HG02973 (cell line): ENCODE measurements at regions not wholly inside any gene's neighbourhood (a gene's known extent, or its start where the extent isn't known, plus 50 kb on each side); places are given as distances from the start of the nearest gene placed in this dataset.

Experiments
- ATAC-seq: cut with Tn5 transposase; IDR thresholded peaks from one replicate; pipeline ENCODE4 v1.9.1; 2021; ENCODE audit warnings: moderate library complexity; ENCODE audit not compliant: unreplicated experiment

DNA sequence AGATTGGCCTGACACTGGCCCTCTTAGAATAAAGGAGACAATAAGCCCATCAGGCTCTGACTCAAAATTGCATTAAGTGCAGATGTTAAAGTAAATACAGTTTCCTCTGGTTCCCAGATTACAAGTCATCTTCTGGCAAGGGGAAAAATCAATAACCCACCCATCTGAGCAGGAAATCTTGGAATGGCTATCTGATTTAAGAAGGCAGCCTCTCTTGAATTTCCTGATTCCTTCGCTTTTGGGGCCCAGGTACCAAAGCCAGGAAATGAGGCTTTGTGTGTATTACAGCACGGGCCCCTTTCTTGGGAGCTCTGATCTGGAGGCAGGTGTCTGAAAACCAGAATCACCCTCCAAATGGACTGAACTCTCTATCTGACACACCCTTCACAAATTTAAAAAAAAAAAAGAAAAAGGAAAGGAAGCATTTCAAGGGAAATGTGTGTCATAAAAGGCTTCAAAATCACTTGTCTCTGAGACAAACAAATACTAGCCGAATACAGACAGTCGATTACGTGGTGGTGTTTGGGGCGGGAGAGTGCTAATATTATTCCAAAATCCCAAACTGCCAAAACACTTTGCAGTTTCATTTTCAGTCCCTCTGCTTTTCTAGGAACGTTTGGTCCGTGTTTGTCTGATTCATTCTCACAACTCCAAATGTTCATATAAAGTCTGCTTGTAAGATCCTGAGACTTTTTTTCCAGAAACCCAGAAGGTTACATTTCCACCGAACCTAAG, 240.9 kb upstream of the CAMK1G start:
- no peak for ATAC-seq

DNA sequence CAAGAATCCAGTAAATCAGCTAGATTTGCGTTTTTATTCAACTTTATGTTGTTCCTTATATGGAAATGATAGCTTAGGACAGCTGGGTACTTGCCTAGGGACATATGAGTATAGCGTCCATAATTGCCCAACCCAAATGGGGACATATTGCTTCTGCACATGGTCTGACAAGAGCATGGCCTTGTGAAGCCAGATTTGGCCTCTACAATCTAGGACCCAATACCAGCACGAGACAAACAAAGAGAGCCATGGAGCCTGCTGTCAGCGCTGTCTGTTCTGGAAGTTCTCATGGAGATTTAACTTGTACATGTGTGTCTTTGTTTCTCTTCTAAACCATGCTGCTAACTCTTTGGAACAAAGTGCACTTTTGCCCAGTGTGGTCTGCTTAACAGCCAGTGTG, 240.0 kb upstream of the CAMK1G start:
- ATAC-seq = no peak

DNA sequence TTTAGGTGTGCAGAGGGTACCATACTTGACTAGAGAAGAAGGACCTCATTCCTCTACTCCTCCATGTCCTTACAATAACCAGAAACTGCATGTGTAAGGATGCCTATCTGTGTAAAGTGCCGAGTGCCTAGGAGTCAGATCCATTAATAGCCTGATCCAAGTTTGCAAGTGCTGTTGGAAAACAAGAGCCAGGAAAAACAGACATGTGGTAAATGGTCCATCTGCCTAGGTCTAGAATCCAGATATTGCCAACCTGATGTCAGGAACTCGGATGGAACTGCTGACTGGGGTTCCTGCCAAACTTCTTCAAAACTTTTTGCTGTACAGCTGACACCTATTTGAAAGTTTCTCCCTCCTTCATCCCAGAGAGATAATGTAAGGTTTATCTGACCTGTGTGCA, 239.4 kb upstream of the CAMK1G start:
- ATAC-seq = no peak

DNA sequence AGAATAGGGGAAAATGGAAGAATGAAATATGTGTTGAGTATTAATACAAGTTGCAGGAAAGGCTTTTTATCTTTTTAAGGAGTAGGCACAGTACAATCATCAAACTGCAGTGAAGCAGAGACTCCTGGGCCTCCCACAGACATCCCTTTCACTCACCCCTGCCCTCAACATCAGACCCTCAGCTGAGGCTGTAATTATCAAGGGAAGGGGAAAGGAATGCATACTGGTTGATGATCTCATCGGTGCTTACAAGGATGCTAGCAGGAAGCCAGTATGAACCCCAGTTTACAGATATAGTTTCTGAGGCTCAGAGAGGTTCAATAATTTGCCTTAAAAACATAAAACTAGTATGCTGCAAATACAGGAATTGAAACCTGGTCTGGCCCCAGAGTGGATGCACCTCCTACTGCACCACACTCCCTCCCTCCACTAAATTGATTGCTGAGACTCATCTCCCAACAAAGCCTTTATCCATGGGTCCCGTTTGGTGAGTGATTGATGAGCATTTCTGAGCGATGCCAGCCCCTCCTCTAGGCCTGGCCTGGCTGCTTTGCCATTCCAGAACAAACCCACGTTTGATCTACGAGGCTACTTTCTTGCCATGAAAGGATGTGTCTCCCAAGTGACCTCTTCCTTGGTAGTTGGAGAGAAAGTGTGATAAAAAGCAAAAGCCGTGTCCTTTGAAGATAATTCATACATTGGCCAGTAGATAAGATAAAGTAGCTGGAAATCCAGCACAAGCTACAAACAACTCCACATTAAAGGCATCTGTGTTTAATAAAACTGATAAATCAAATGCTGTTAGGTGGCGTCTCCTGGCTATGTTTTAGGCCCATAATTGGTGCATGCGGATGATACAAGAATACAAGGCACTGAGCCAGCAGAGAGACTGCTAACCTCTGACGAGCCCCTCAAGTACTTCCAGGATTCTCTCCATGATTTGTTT, 233.9 kb upstream of the CAMK1G start:
- no peak for ATAC-seq

DNA sequence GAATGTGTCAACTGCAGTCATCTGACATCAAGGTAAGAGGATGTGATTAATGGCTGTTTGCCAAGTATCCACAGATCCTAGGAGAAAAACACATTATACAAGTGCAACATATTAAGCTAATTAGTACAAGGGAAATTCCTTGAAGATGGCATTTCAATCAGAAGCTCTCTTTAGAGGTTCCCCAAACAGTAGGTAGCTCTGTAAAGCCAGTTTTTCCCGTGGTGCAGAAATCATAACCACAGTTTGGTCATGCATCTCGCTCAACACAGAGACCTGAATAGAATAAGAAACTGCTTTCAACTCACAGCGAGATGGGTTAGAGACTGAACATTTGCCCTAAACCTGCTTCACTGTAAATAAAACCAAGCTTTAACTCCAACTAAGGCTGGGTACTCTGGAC, 230.5 kb upstream of the CAMK1G start:
- ATAC-seq = no peak

DNA sequence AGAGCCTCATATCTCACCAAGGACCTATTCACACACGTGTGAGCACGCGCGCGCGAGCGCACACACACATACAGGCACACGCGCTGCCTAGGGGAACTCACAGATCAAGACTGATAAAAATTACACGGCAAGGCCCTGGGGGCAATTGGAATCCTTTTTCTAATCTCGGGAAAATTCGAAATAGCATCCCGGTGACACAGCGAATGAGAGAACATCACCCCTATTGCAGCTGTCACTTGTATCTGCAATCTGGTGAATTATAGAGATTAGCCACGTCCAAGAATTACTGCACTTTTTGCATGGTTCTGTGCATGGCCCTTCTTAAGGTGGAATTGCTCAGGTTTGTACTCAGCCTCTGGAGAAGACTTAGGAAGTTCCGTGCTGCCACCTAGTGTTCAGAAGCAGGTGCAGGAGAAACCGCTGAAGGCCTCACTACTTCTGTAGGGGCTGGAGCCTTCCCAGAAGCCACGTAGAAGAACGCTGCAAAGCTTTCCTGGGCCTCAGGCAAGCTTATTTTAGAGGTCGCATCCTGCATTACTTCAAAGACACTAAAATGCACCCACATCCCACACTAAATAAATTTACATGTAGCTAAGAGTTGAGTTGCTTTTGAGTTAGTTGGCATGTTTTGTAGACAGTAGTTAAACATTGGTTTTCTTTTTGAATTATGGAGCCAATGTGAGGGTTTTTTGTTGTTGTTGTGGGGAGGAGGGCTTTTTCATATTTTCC, 229.2 kb upstream of the CAMK1G start:
- ATAC-seq = peak; percentile 77

DNA sequence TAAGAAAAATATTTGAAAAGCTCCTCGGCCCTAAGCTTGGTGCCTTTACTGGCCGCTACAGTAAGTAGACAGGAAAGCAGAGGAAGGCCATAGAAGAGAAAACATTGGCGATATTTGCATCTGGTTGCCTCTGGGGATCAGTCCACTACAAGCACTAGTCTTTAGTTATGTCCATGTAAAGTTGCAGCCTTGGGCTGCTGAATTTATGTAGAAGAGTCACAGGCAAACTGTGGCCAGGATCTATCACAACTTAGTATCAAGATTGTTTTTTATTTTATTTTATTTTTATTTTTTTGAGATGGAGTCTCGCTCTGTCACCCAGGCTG, 228.7 kb upstream of the CAMK1G start:
- ATAC-seq = no peak

DNA sequence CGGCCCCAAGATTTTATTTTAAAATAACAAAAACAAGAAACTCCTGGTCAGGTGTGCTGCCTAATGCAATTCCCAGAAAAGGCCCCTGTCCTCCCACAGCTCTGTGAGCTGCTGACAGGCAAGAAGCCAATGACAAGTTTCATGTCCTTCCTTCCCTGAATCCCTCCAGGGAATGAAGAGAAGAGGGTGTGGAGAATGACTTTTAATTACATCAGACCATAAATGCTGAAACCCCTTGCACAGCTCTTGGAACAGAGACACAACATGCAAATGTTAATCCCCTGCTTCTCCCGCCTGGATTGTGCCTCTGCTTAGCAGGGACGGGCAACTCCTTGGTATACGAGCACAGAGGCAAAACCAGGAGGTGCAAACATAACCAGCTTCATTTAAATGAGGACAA, 228.1 kb upstream of the CAMK1G start:
- no peak for ATAC-seq

DNA sequence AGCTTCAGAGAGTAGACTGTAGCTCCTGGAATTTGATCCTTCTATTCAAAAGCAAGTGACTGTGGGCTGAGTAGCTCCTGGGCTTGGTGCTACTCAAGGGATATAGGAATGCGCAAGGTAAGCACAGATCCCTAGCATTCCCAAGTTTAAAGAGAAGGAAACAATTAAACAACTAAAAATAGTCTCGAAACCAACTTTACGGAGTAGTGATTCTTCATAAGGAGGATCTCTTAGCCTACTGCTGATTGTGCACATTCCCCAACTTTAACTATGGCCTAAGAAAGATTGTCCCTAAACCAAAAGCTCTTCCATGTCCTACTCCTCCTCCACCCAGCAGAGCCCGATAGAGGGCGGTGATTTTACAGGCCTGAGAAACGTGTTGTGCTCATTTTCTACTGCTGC, 226.5 kb upstream of the CAMK1G start:
- ATAC-seq = no peak

DNA sequence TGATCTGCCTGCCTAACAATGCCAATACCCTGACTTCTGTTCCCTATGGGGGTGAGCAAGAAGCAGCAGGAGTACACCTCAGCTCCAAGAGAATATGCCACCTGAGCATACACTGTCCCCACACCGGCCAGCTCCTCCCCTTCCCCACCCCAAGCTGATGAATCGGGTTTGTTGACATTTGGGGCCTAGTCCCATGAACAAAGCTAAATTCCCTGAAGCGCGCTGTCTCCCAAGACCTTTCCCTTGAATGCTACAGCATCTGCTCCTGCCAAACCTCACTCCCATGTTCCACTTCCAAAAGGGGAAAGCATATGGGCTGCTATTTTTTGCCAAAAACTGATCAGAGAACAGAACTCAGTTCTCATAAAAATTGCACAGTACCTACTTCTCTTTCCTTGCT, 220.4 kb upstream of the CAMK1G start:
- ATAC-seq = no peak

DNA sequence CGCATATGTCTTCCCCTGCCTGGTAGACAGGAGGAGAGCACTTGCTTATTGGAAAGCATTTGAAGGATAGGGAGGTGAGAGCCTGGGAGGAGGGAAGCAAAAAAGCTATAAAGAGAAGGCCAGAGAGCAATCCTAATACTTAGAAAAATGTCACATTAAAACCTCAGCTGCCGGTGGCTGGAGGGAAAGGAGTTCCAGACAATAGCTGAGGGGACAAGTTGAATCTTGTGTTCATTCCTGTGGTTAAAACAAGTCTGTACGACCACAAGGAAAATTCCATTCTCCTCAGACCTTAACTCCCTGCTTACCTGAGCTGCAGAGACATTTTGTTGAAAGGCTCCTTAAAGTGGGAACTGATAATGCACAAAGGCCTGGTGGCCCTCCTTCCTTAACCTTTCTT, 218.8 kb upstream of the CAMK1G start:
- ATAC-seq = no peak

DNA sequence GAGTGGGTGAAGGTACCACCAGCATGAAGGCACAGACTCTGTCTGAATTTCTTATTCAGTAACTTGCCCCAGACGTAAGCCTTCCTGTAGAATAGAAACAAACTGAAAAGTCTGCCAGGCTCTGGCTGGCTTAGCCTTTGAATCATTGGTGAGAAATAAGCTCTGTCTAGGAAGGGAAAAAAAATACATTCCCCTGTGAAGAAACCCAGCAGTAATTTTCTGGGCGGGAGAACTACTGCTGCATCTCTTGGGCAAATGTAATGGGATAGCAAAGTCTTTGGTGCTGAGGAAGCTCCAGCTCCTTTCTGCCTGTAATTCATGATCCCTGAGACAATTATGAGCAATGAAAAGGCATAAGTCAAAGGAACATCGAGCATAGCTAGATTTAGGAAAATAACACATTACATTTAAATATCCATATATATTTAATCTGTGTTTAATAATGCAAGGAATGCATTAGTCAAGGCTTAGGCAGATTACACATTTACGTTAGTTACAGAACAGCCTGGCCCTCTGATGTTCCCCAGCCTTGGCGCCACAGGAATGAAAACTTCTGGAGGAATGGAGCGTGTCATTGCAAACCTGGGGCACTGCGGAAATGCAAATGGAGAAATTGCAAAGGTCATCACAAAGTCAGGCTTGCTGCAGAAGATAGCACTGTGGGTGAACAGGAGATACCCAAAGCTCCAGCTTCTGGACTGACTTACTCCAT, 216.3 kb upstream of the CAMK1G start:
- no peak for ATAC-seq

DNA sequence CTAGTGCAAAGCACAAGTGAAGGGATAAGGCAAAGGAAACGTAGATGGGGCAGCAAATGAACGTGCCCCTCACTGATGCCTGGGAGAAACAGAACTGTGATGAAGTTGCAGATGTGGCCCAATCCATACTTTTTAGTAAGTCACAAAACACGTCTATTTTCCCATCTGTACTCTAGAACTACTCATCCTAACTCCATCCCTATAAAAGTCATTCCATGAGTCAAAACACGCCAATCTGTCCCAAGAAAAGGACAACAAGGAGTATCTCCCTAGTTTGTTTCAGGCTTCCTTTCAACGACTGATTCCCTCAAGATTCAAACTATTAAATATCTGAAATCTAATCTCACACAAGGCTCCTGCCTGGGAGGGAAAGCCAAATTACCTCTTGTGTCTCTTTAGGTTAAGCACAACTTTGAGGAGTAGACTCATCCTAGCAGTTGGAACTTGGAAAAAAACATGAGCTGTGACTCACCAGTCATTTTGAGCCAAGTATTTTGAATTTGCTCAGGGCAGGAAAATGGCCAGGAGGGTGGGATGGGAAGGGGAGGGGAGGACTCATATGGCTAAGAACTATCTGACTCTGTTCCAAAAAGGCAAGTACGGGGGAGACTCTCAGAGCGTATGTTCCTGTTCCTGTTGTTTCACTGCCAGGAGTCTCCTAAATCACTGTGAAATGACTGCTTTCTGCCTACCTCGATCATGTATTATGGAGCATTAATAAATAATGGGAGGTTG, 214.5 kb upstream of the CAMK1G start:
- no peak for ATAC-seq

DNA sequence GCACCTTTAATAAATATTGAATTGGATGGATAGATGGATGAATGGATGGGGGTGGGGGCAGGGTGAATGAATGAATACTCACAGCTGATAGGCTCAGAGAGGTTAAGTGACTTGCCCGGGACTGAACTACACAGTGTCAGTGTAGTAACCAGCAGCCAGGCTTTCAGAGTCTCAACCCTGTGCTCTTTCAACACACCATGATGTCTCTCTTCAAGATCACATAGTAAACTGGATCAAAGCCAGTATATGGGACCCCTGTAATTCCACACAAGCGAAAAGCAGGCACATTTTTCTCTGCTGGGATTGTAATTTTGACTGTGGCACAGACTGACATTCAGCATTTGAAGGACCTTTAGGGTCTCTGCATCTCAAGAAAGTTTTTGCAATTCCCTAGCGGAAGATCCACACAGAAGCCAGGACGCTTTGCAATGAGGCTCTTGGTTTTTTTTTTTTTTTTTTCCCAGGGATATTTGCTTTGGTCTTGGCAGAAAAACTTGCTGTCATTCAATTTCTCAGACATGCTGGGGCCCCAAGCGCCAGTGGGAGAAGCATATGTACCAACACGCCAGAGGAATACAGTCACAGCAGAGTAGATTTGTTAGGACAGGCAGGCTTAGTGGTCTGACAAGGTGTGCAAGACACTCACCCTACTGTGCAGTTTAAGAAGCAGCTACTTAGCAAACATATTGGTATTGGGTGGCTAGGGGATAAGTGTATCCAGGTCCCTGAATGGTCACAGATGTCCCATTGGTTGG, 213.1 kb upstream of the CAMK1G start:
- ATAC-seq = no peak

DNA sequence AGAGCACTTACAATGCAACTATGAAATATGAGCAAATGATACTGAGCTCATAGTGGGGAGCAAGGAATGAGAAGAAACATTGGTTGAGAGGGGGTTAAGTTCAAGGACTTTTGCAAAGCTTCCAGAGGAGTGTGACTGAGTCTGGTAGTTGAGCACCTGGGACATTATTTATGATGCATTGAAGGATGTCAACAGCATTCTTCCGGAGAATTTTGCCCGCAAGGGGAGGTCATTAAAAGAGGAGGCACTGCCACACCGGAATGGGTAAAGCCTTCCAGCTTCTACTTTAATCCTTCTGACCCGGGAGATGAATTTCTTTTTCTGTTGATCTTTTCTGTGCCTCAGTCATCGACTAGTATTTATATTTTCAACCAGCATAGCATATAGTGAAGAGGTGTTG, 208.4 kb upstream of the CAMK1G start:
- no peak for ATAC-seq

DNA sequence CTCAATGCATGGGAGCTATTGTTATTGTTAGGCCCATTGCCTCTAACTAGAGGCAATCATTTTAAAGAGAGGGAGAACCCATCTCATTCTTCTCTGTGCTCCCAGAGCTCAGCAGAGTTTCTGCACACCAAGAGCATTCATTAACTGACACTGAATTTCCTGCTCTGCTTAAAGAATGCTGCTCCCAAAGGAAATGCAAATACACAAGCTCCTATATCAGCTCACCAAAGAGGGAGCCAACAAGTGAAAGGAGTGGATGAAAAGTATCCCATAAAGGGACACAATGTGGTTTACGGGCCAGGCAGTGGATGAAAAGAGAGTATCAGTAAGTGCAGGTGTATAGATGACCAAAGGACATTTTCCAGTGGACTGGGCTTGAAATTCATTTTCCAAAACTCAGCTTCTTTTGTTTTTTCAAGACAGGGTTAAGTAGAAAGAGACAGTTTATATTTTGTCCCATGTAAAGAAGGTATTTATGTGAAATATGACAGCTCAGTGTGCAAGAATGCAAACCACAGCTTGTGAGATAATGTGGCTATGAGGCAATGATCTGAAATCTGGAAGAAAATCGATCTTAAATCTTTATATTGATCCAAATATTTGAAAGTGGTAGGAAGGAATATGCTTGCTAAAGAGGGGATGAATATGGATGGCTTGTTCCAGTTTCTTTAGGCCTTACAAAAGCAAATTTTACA, 207.7 kb upstream of the CAMK1G start:
- ATAC-seq = no peak

DNA sequence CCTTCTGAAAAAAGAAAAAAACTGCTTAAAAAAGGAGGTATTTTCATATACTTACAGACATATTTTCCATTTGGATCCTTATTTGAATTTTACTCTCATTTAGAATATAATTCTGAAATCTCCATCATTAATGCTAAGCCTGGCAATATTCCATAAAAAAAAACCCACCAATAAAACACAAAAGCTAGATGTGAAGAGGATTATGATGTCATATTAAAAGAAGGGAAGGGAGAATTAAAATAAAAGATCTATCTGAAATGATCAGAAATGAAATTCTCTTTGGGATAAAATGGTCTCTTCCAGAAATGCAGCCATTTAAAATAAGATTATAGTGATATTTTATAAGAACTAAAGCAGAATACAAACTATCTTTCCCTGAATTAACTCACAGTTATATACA, 206.7 kb upstream of the CAMK1G start:
- no peak for ATAC-seq

DNA sequence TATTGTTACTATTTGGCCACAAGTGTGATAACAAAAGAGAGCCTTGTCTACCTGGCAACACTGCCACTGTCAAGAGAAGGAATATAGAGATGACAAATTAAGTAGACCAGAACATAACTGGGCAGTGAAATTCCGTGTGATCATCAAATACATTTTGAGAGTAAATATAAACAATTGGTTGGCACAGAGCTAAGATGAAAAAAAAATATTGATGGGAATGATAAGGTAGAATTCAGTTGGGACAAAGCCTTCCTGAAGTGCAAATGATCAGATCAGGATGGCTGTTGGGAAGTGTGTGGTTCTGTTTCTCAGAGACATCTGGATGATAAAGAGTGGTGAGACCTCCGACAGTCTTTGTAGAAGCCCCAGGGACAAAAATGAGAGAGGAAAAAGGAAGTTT, 205.5 kb upstream of the CAMK1G start:
- ATAC-seq = no peak

DNA sequence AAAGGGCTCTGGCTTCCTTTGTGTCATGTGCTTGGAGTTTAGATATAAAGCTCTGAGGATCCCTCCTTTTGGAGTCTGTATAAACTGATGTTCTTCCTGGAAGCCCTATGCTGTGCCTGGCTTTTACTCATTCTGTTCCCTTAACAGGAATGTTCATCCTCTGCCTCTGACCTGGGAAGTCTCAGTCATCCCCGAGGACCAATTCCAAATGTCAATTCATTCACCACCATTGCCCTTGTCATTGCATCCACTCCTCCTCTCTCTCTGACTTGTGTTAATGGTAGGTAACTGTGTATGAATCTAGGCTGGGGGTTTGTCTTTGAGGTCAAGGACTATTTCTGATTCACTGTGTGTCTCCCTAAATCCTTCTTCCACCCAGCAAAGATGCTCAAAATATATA, 204.2 kb upstream of the CAMK1G start:
- no peak for ATAC-seq
